A673 (cell line): ENCODE measurements at regions not wholly inside any gene's neighbourhood (a gene's known extent, or its start where the extent isn't known, plus 50 kb on each side); places are given as distances from the start of the nearest gene placed in this dataset.

Experiments
- EZH2 ChIP-seq: fragments of 200-600 bp; sonication (generic); IDR thresholded peaks from 2 replicates; pipeline ENCODE4 v1.6.1; 2017; ENCODE audit warnings: borderline replicate concordance, low read depth, mild to moderate bottlenecking, mixed read lengths, antibody characterized with exemption, low read length; ENCODE audit not compliant: poor library complexity, severe bottlenecking
- TF ChIP-seq, protein P1 (sequence below): fragments of 300-800, 200-600 bp; sonication (generic); conservative IDR thresholded peaks from 2 replicates; pipeline ENCODE4 v1.5.1; 2017; ENCODE audit warnings: low read depth, mild to moderate bottlenecking, antibody characterized with exemption, low read length, moderate library complexity, mixed read lengths

- TF ChIP-seq, protein P1, sequence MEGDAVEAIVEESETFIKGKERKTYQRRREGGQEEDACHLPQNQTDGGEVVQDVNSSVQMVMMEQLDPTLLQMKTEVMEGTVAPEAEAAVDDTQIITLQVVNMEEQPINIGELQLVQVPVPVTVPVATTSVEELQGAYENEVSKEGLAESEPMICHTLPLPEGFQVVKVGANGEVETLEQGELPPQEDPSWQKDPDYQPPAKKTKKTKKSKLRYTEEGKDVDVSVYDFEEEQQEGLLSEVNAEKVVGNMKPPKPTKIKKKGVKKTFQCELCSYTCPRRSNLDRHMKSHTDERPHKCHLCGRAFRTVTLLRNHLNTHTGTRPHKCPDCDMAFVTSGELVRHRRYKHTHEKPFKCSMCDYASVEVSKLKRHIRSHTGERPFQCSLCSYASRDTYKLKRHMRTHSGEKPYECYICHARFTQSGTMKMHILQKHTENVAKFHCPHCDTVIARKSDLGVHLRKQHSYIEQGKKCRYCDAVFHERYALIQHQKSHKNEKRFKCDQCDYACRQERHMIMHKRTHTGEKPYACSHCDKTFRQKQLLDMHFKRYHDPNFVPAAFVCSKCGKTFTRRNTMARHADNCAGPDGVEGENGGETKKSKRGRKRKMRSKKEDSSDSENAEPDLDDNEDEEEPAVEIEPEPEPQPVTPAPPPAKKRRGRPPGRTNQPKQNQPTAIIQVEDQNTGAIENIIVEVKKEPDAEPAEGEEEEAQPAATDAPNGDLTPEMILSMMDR = no peak
- no peak for TF ChIP-seq EZH2
Observed at GRCh38 chr18:34633368-34633767, 76.7 kb upstream of the DTNA start.
